Natural killer cell treated with Interleukin-12 subunit alpha and Interleukin-12 subunit beta and Interleukin-15 and Interleukin-18, amount 100 ng/mL, for 72 hours (primary cell): ENCODE measurements at regions not wholly inside any gene's neighbourhood (a gene's known extent, or its start where the extent isn't known, plus 50 kb on each side); places are given as distances from the start of the nearest gene placed in this dataset.
"Not testable (repeated sequence)": the region's sequence is repeated elsewhere in the genome, so short reads cannot be mapped to it uniquely, and the experiment has no call there.

Experiments
- ATAC-seq, 2 donors: fragments of 150-1000 bp; cut with Tn5 transposase in 1 of 2; sonication (Bioruptor Pico), chemical (Tn5 transposase) in 1 of 2; 2 replicates each; pipeline ENCODE4 v1.10.0; 2021
- DNase-seq: peaks from one replicate; pipeline ENCODE4 v3.0.0; 2022; ENCODE audit warnings: low spot score
- H3K27ac Mint-ChIP-seq, 2 donors: 1 replicate in 1 of 2; 2 replicates in 1 of 2; pipeline ENCODE4 v1.8.0; 2022; ENCODE audit warnings: mixed read lengths in 2 of 2, mild to moderate bottlenecking in 1 of 2, moderate library complexity in 1 of 2
- H3K27me3 Mint-ChIP-seq, 2 donors: 1 replicate in 1 of 2; 2 replicates in 1 of 2; pipeline ENCODE4 v1.8.0; 2022; ENCODE audit warnings: mixed read lengths in 2 of 2
- H3K36me3 Mint-ChIP-seq: one replicate; pipeline ENCODE4 v1.8.0; 2022; ENCODE audit warnings: mixed read lengths
- H3K4me1 Mint-ChIP-seq, 2 donors: 1 replicate in 1 of 2; 2 replicates in 1 of 2; pipeline ENCODE4 v1.8.0; 2022; ENCODE audit warnings: low read depth in 2 of 2, mixed read lengths in 2 of 2, mild to moderate bottlenecking in 1 of 2
- H3K4me3 Mint-ChIP-seq: one replicate; pipeline ENCODE4 v1.8.0; 2022; ENCODE audit warnings: mixed read lengths
- H3K9me3 Mint-ChIP-seq: 2 replicates; pipeline ENCODE4 v1.8.0; 2022; ENCODE audit warnings: mixed read lengths

DNA sequence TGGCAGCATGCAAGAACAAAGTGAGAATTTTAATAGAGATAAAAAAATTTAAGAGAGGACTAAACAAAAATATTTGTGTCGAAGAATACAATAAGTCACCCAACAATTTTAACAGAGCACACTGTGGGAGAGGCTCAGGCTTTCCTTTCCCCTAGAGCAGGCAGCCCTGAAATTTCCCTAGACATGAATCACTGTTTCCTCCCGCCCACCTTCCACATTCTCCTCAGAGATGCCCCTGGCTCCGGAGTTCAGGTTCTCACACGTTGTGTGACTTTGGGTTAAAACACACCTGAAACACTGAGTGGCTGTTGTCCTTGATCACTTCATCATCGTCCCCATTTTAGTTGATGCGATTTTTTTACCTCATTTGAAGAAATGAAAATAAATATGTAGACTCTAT, 1231.1 kb downstream of the TMEM121 start:
- ATAC-seq, H3K27ac Mint-ChIP-seq, H3K36me3 Mint-ChIP-seq, H3K4me3 Mint-ChIP-seq, DNase-seq, H3K27me3 Mint-ChIP-seq, H3K9me3 Mint-ChIP-seq: not testable (repeated sequence)
- peaks cover 0 to 10% of the 10 kb centered on the region in 2 donors for H3K4me1 Mint-ChIP-seq

DNA sequence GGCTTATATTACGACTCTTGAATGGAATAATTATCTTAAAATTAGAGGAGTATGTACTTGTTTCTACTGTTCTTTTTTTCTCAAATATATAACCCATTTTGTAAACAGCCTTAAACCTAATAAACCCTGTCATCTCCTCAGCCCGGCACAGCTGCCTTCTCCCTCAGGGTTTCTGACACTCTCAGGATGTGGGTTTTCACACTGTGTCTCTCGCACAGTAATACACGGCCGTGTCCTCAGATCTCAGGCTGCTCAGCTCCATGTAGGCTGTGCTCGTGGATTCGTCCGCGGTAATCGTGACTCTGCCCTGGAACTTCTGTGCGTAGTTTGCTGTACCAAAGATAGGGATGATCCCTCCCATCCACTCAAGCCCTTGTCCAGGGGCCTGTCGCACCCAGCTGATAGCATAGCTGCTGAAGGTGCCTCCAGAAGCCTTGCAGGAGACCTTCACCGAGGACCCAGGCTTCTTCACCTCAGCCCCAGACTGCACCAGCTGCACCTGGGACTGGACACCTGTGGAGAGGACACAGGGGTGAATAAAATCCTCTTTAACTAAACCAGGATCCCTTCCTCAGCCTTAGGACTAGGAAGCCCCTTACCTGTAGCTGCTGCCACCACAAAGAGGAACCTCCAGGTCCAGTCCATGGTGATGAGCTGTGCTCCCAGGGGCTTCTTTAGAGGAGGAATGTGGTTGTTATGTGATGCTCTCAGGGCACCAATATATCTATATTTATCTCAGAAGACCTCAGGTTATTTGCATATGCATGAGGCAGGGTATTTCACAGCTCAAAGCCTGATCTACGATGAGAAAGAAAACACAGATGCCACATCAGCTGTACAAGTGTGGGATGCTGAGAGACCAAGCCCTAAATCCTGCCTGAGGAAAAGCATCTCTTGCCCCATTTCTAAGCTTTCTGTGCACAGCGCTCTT, 1235.8 kb downstream of the TMEM121 start:
- H3K27ac Mint-ChIP-seq, H3K36me3 Mint-ChIP-seq, DNase-seq, H3K9me3 Mint-ChIP-seq, H3K4me3 Mint-ChIP-seq, H3K27me3 Mint-ChIP-seq: not testable (repeated sequence)
- H3K4me1 Mint-ChIP-seq = peaks cover 6 to 34% of the 10 kb centered on the region in 2 donors
- peak; percentile 69 to 79 for ATAC-seq

DNA sequence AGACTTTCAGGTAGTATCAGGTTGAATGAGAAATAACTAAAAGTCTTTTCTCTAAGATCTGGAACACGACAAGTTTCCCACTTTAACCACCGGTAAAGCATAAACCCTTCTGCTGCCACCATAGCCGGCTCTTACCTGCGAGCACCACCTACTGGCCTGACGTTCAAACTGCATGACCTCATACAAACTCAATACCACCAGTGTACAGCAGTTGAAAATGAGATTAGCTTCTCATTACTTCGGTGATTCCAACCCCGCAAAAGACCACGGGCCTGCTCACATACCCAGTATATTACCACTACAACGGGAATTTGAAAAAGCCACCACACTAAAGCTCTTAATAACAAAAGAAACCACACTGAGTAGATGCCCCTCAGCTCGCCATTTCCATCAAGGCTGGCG, 1238.6 kb downstream of the TMEM121 start:
- ATAC-seq = peak; percentile 91 to 92
- Mint-ChIP-seq H3K4me1 (peaks cover 12 to 38% of the 10 kb centered on the region in 2 donors), H3K4me3 (peak overlapping the region; percentile 4), H3K27me3 (peaks cover 0 to 11% of the 10 kb centered on the region in 2 donors)
- H3K9me3 Mint-ChIP-seq, H3K36me3 Mint-ChIP-seq, H3K27ac Mint-ChIP-seq, DNase-seq: not testable (repeated sequence)

- Mint-ChIP-seq H3K4me3 (no peak overlapping the region), H3K27me3 (peaks cover 0 to 11% of the 10 kb centered on the region in 2 donors), H3K27ac (no peak overlapping the region), H3K9me3 (no peaks in the 10 kb centered on the region), H3K36me3 (no peaks in the 10 kb centered on the region), H3K4me1 (peaks cover 18 to 36% of the 10 kb centered on the region in 2 donors)
- no peak for DNase-seq
- ATAC-seq = no peak
Observed at GRCh38 chr14:106766145-106766544, 1239.8 kb downstream of the TMEM121 start.

DNA sequence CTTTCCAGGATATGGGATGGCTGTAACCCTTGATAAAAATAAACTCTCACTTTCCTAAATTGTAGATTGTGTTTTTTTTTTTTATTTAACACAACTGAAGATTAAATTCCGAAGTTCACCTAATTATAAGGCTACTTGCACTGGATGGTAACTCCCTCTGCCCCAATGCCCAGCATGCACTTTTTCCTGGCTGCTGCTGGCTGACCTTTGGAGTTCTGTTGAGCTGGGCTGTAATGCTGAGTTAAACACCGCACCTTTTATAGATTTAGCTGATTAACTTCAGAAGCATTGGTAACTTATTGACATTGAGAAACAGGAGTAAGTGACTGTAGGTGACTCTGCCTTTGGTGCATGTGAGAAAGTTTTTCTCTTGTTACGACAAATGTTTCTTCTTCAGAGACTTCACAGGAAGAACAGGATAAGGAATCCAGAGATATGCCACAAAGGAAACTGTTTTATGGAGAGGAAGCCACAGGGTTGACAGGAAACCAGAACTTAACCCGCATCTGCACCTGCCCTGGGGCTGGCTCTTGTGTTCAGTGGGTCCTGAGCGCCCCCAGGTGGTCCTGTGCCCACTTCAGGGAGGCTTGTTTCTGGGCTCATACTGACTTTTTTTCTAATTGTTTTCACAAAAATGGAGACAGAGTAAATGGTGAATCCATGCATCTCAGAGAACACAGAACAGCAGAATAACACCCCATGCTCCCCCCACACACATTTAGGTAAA, 1240.3 kb downstream of the TMEM121 start:
- not testable (repeated sequence) for DNase-seq, H3K9me3 Mint-ChIP-seq, ATAC-seq, H3K36me3 Mint-ChIP-seq, H3K27ac Mint-ChIP-seq
- Mint-ChIP-seq H3K4me1 (peaks cover 18 to 36% of the 10 kb centered on the region in 2 donors), H3K27me3 (peaks cover 0 to 11% of the 10 kb centered on the region in 2 donors), H3K4me3 (peak overlapping the region; percentile 20)

- not testable (repeated sequence) for H3K4me3 Mint-ChIP-seq, H3K9me3 Mint-ChIP-seq, DNase-seq, ATAC-seq, H3K36me3 Mint-ChIP-seq, H3K27ac Mint-ChIP-seq
- Mint-ChIP-seq H3K4me1 (peaks cover 17 to 34% of the 10 kb centered on the region in 2 donors), H3K27me3 (peaks cover 0 to 10% of the 10 kb centered on the region in 2 donors)
Observed at GRCh38 chr14:106768230-106768629, 1241.8 kb downstream of the TMEM121 start.

DNA sequence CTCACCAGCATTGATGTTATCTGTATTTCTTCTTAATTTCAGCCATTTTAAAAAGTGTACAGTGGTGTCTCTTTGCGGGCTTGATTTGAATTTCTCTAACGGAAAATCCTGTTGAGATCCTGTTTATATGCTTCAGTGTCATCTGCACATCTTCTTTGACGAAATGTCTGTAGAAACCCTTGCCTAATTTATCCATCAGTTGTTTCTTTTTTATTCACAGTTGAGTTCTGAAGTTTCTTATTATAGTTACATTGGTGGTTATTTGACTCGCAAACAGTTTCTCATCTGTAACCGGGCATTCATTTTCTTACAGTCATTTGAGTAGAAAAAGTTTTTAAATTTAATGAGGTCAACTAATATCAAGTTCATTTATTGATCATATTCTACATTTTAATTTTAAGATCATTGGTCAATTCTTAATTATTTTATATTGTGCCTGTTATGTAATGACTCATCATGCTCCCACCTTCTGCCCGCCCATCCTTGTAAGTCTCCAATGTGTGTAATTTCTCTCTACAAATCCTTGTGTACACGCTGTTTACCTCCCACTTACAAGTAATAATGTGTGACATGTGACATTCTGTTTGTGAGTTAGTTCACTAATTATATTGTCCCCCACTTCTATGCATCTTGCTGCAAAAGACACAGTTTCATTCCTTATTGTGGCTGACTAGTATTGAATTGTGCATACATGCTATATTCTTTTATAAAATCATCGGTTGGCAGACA, 1242.8 kb downstream of the TMEM121 start:
- Mint-ChIP-seq H3K4me1 (peaks cover 15 to 31% of the 10 kb centered on the region in 2 donors), H3K4me3 (peak overlapping the region; percentile 36)
- not testable (repeated sequence) for H3K9me3 Mint-ChIP-seq, ATAC-seq, H3K27me3 Mint-ChIP-seq, H3K36me3 Mint-ChIP-seq, H3K27ac Mint-ChIP-seq, DNase-seq

- not testable (repeated sequence) for H3K9me3 Mint-ChIP-seq, DNase-seq, H3K36me3 Mint-ChIP-seq
- peak overlapping the region; percentile 74 for H3K4me3 Mint-ChIP-seq
- peak; percentile 94 to 95 for ATAC-seq
- peaks cover 17 to 26% of the 10 kb centered on the region in 2 donors for H3K4me1 Mint-ChIP-seq
- peaks cover 0 to 12% of the 10 kb centered on the region in 2 donors for H3K27me3 Mint-ChIP-seq
- H3K27ac Mint-ChIP-seq = peak overlapping the region in 1 of 2 donors; percentile 58
Observed at GRCh38 chr14:106770158-106770672, 1243.8 kb downstream of the TMEM121 start.

DNA sequence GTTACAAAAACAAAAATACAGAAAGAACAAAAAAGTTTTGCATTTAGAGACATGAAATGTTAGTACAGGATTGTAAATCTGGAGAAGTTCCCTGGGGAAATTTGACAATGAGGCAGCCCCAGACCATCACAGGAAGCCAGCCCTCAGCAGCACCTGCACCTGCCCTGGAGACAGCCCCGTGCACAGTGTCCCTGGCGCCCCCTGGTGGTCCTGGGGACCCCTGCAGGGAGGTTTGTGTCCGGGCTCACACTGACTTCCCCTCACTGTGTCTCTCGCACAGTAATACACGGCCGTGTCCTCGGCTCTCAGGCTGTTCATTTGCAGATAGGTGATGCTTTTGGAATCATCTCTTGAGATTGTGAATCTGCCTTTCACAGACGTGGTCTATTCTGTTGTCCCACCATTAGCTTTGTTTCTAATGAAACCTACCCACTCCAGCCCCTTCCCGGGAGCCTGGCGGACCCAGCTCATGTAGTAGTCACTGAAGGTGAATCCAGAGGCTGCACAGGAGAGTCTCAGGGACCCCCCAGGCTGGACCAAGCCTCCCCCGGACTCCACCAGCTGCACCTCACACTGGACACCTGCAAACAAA, 1248.6 kb downstream of the TMEM121 start:
- not testable (repeated sequence) for ATAC-seq, H3K27ac Mint-ChIP-seq, H3K4me3 Mint-ChIP-seq, H3K9me3 Mint-ChIP-seq, H3K36me3 Mint-ChIP-seq
- peaks cover 14 to 17% of the 10 kb centered on the region in 2 donors for H3K4me1 Mint-ChIP-seq
- H3K27me3 Mint-ChIP-seq = peaks cover 7 to 15% of the 10 kb centered on the region in 2 donors
- peak; percentile 84 for DNase-seq

- Mint-ChIP-seq H3K4me1 (peaks cover 9 to 13% of the 10 kb centered on the region in 2 donors), H3K36me3 (peaks cover 5% of the 10 kb centered on the region), H3K27me3 (peaks cover 7 to 15% of the 10 kb centered on the region in 2 donors), H3K9me3 (peaks cover 3% of the 10 kb centered on the region), H3K27ac (no peak overlapping the region), H3K4me3 (peak overlapping the region; percentile 23)
- ATAC-seq (peak in 1 of 2 donors; percentile 59), DNase-seq (no peak)
Observed at GRCh38 chr14:106776395-106776983, 1250.1 kb downstream of the TMEM121 start.

DNA sequence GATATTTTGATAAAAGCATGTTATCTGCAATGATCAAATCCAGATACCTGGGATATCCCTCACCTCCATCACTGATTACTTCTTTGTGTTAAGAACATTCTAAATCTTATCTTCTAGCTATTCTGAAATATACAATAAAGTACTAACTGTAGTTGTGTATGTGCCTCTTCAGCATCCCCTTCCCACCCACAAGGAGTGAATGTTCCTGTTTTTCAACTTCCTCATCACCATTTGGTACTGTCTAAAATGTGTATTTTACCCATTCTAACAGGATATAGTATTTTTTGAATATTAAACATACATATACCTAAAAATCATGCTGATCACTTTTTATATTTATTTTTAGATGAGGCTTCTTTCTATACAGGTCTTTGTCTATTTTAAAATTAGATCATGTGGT, 1252.6 kb downstream of the TMEM121 start:
- H3K4me1 Mint-ChIP-seq = peaks cover 9 to 13% of the 10 kb centered on the region in 2 donors
- peaks cover 5% of the 10 kb centered on the region for H3K36me3 Mint-ChIP-seq
- no peak overlapping the region for H3K27ac Mint-ChIP-seq
- H3K9me3 Mint-ChIP-seq = peaks cover 3% of the 10 kb centered on the region
- H3K4me3 Mint-ChIP-seq = no peak overlapping the region
- ATAC-seq = no peak
- DNase-seq = no peak
- H3K27me3 Mint-ChIP-seq = peaks cover 7 to 18% of the 10 kb centered on the region in 2 donors

- no peaks in the 10 kb centered on the region for H3K36me3 Mint-ChIP-seq
- no peak for ATAC-seq
- H3K27ac Mint-ChIP-seq = no peak overlapping the region
- H3K4me1 Mint-ChIP-seq = peaks cover 3 to 6% of the 10 kb centered on the region in 2 donors
- peaks cover 13 to 20% of the 10 kb centered on the region in 2 donors for H3K27me3 Mint-ChIP-seq
- DNase-seq = no peak
- H3K4me3 Mint-ChIP-seq = no peak overlapping the region
- no peaks in the 10 kb centered on the region for H3K9me3 Mint-ChIP-seq
Observed at GRCh38 chr14:106786697-106787096, 1260.3 kb downstream of the TMEM121 start.
